Neural progenitor cell (in vitro differentiated cells): ENCODE measurements at regions not wholly inside any gene's neighbourhood (a gene's known extent, or its start where the extent isn't known, plus 50 kb on each side); places are given as distances from the start of the nearest gene placed in this dataset.

ENCODE experiments used
- DNase-seq: peaks from one replicate; pipeline ENCODE4 v3.0.0-alpha.2; 2016; ENCODE audit warnings: low spot score
- H2AFZ ChIP-seq: fragments of 200-600 bp; sonication (generic); replicated peaks from 2 replicates; pipeline ENCODE4 v1.6.1; 2016; ENCODE audit warnings: antibody characterized with exemption
- H3F3A ChIP-seq: fragments of 200-600 bp; sonication (generic); 2 replicates; pipeline ENCODE4 v1.6.1; 2016; ENCODE audit warnings: antibody characterized with exemption, low read depth
- H3K27ac ChIP-seq: fragments of 200-600 bp; sonication (generic); 2 replicates; pipeline ENCODE4 v1.5.1; 2016; ENCODE audit warnings: mild to moderate bottlenecking
- H3K27me3 ChIP-seq: fragments of 200-600 bp; sonication (generic); 2 replicates; pipeline ENCODE4 v1.6.1; 2016; ENCODE audit warnings: mild to moderate bottlenecking, moderate library complexity
- H3K36me3 ChIP-seq: fragments of 200-600 bp; sonication (generic); 2 replicates; pipeline ENCODE4 v1.5.1; 2016
- H3K4me1 ChIP-seq: fragments of 200-600 bp; sonication (generic); 2 replicates; pipeline ENCODE4 v1.6.1; 2016; ENCODE audit warnings: mixed run types
- H3K4me2 ChIP-seq: fragments of 200-600 bp; sonication (generic); 2 replicates; pipeline ENCODE4 v1.6.1; 2016
- H3K4me3 ChIP-seq: fragments of 200-600 bp; sonication (generic); 2 replicates; pipeline ENCODE4 v1.5.1; 2016
- H3K79me2 ChIP-seq: fragments of 200-600 bp; sonication (generic); 2 replicates; pipeline ENCODE4 v1.6.1; 2016; ENCODE audit warnings: low read depth
- H3K9ac ChIP-seq: fragments of 200-600 bp; sonication (generic); 2 replicates; pipeline ENCODE4 v1.6.1; 2016
- H3K9me3 ChIP-seq: fragments of 200-600 bp; sonication (generic); 2 replicates; pipeline ENCODE4 v1.5.1; 2016; ENCODE audit warnings: low read depth
- H4K20me1 ChIP-seq: fragments of 200-600 bp; sonication (generic); 2 replicates; pipeline ENCODE4 v1.6.1; 2016; ENCODE audit warnings: low read depth
- H3K27ac Mint-ChIP-seq: 3 replicates; pipeline ENCODE4 v1.8.0; 2021; ENCODE audit warnings: mixed read lengths
- H3K27me3 Mint-ChIP-seq: 2 replicates; pipeline ENCODE4 v1.8.0; 2022; ENCODE audit warnings: low read depth, mild to moderate bottlenecking, inconsistent platforms, moderate library complexity, mixed read lengths; ENCODE audit not compliant: insufficient read depth
- H3K36me3 Mint-ChIP-seq: 3 replicates; pipeline ENCODE4 v1.8.0; 2021; ENCODE audit warnings: mixed read lengths
- H3K4me1 Mint-ChIP-seq: 3 replicates; pipeline ENCODE4 v1.8.0; 2021; ENCODE audit warnings: mixed read lengths
- H3K4me3 Mint-ChIP-seq: 3 replicates; pipeline ENCODE4 v1.8.0; 2021; ENCODE audit warnings: mild to moderate bottlenecking, moderate library complexity, mixed read lengths
- H3K9me3 Mint-ChIP-seq: 3 replicates; pipeline ENCODE4 v1.8.0; 2020; ENCODE audit warnings: mixed read lengths
- EZH2 ChIP-seq: fragments of 200-600 bp; sonication (generic); IDR thresholded peaks from 2 replicates; pipeline ENCODE4 v1.6.1; 2017; ENCODE audit warnings: antibody characterized with exemption, mild to moderate bottlenecking, moderate library complexity
- EZH2phosphoT487 ChIP-seq: fragments of 200-600 bp; sonication (generic); IDR thresholded peaks from 2 replicates; pipeline ENCODE4 v1.6.1; 2017; ENCODE audit warnings: antibody characterized with exemption
- TF ChIP-seq, protein P1 (sequence below): fragments of 200-600 bp; sonication (generic); IDR thresholded peaks from 2 replicates; pipeline ENCODE4 v1.5.1; 2017; ENCODE audit warnings: antibody characterized with exemption, mild to moderate bottlenecking

DNA sequence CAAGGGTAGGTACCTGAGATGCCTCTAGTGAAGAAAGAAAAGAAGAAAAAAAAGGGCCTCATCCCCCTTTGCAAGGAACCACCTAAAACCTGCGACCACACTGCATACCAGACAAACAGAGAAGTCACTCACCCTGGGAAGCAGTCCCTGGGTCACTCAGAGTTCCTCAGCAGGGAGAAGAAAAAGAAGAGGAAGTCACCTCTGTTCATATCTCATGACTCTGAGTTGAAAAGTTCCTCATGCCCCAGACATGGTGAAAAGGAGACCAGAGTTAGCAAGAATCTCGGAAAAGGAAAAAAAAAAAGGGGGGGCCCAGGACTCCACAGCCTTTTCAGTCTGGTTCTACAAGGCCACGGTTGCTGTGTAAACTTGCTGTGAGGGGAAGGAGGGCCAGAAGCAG, 478.4 kb upstream of the NRXN1 start:
- Mint-ChIP-seq H3K27ac (no peak overlapping the region), H3K27me3 (peaks cover 2% of the 10 kb centered on the region), H3K4me1 (no peaks in the 10 kb centered on the region), H3K9me3 (peaks cover 3% of the 10 kb centered on the region), H3K4me3 (no peak overlapping the region), H3K36me3 (no peaks in the 10 kb centered on the region)
- Histone ChIP-seq H3K79me2 (no peaks in the 10 kb centered on the region), H3K36me3 (no peaks in the 10 kb centered on the region), H4K20me1 (no peaks in the 10 kb centered on the region), H3K9me3 (no peaks in the 10 kb centered on the region), H3K27me3 (no peaks in the 10 kb centered on the region), H3K4me3 (no peak overlapping the region), H3K9ac (no peak overlapping the region), H3K4me1 (no peaks in the 10 kb centered on the region), H3F3A (no peaks in the 10 kb centered on the region), H3K27ac (no peak overlapping the region), H2AFZ (no peak overlapping the region), H3K4me2 (no peak overlapping the region)
- no peak for DNase-seq
- TF ChIP-seq, protein P1, sequence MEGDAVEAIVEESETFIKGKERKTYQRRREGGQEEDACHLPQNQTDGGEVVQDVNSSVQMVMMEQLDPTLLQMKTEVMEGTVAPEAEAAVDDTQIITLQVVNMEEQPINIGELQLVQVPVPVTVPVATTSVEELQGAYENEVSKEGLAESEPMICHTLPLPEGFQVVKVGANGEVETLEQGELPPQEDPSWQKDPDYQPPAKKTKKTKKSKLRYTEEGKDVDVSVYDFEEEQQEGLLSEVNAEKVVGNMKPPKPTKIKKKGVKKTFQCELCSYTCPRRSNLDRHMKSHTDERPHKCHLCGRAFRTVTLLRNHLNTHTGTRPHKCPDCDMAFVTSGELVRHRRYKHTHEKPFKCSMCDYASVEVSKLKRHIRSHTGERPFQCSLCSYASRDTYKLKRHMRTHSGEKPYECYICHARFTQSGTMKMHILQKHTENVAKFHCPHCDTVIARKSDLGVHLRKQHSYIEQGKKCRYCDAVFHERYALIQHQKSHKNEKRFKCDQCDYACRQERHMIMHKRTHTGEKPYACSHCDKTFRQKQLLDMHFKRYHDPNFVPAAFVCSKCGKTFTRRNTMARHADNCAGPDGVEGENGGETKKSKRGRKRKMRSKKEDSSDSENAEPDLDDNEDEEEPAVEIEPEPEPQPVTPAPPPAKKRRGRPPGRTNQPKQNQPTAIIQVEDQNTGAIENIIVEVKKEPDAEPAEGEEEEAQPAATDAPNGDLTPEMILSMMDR: no peak
- TF ChIP-seq EZH2phosphoT487 (no peak), EZH2 (no peak)

DNA sequence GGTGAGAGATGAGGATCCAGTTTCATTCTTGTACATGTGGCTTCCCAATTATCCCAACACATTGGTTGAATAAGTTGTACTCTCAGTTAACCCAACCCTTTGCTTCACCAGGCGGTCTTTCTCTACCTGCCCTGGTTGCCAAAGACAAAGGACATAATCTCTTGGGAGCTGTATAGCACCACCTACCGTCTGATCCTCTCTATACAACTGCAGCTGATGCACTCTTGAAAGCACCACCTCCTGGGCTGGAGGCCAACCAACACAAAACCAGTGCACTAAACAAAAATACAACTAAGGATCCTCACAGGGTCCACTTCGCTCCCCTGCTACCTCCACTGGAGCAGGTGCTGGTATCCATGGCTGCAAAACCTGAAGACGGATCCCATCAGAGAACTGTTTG, 473.6 kb upstream of the NRXN1 start:
- no peaks in the 10 kb centered on the region for H3K9me3 ChIP-seq
- H4K20me1 ChIP-seq: no peaks in the 10 kb centered on the region
- no peak overlapping the region for H3K27ac ChIP-seq
- H3K4me3 ChIP-seq: no peak overlapping the region
- H3K4me2 ChIP-seq: no peak overlapping the region
- TF ChIP-seq, protein P1: peak; percentile 33
- no peak for TF ChIP-seq EZH2
- H2AFZ ChIP-seq: no peak overlapping the region
- Mint-ChIP-seq H3K4me1 (no peaks in the 10 kb centered on the region), H3K27me3 (peaks cover 2% of the 10 kb centered on the region), H3K36me3 (no peaks in the 10 kb centered on the region), H3K27ac (no peak overlapping the region), H3K9me3 (peaks cover 3% of the 10 kb centered on the region), H3K4me3 (no peak overlapping the region)
- no peak overlapping the region for H3K9ac ChIP-seq
- H3K27me3 ChIP-seq: no peaks in the 10 kb centered on the region
- DNase-seq: peak; percentile 2
- no peaks in the 10 kb centered on the region for H3K79me2 ChIP-seq
- no peaks in the 10 kb centered on the region for H3F3A ChIP-seq
- no peaks in the 10 kb centered on the region for H3K4me1 ChIP-seq
- no peaks in the 10 kb centered on the region for H3K36me3 ChIP-seq

DNA sequence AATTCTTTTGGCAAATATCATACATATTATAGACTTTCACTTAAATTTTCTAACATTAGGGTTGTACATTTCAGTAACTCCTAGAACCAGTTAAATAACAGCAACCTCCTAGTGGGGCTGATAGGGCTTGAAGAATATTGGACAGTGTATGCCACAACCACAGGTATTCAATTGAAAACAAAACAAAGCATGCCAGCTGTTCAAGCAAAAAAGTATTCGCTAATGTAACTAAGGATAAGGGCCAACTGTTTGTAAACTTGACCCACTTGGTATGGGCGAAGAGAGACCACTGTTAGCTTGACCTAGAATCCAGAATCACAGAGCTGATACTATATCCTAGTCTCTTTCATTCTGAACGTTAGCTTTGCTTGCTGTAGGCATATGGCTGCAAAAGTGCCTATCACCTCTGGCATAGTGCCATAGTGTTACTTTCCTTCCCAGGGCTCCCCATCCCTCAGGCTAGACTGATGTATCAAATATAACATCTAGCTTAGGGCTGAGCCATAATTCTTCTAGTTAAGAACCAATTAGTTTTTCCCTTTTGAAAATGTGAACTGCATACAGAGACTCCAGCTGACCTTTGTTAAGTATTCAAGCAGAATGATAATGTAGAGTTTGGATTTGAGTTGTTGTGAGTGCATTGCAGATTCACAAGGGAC, 458.8 kb upstream of the NRXN1 start:
- Histone ChIP-seq H2AFZ (no peak overlapping the region), H3K27ac (no peak overlapping the region), H3K4me2 (no peak overlapping the region), H3K4me3 (no peak overlapping the region), H3K36me3 (no peaks in the 10 kb centered on the region), H3F3A (no peaks in the 10 kb centered on the region), H4K20me1 (no peaks in the 10 kb centered on the region), H3K9ac (no peak overlapping the region), H3K27me3 (no peaks in the 10 kb centered on the region), H3K4me1 (no peaks in the 10 kb centered on the region), H3K9me3 (no peaks in the 10 kb centered on the region), H3K79me2 (no peaks in the 10 kb centered on the region)
- H3K9me3 Mint-ChIP-seq: no peaks in the 10 kb centered on the region
- no peak overlapping the region for H3K27ac Mint-ChIP-seq
- DNase-seq: no peak
- TF ChIP-seq, protein P1: no peak
- TF ChIP-seq EZH2phosphoT487 (no peak), EZH2 (no peak)
- H3K36me3 Mint-ChIP-seq: no peaks in the 10 kb centered on the region
- no peak overlapping the region for H3K4me3 Mint-ChIP-seq
- H3K4me1 Mint-ChIP-seq: no peaks in the 10 kb centered on the region
- no peaks in the 10 kb centered on the region for H3K27me3 Mint-ChIP-seq
